Astrocyte (in vitro differentiated cells and primary cell): ENCODE measurements at regions not wholly inside any gene's neighbourhood (a gene's known extent, or its start where the extent isn't known, plus 50 kb on each side); places are given as distances from the start of the nearest gene placed in this dataset.

Source experiments
- DNase-seq: peaks from one replicate; pipeline ENCODE4 v3.0.0-alpha.2; 2010; ENCODE audit warnings: low read depth
- FAIRE-seq: peaks from 2 replicates; lab custom pipeline; 2011; peaks lifted over from hg19 to GRCh38; lab: Jason Lieb, UNC
- H2AFZ ChIP-seq: 2 replicates; pipeline ENCODE4 v1.6.0; 2012; ENCODE audit warnings: low read depth, low read length, inconsistent platforms
- H3K27ac ChIP-seq: 2 replicates; pipeline ENCODE4 v1.5.1; 2011; ENCODE audit warnings: low read depth, low read length, inconsistent platforms
- H3K27me3 ChIP-seq: 2 replicates; pipeline ENCODE4 v1.6.0; 2011; ENCODE audit warnings: low read length, inconsistent platforms; ENCODE audit not compliant: insufficient read depth
- H3K36me3 ChIP-seq: 2 replicates; pipeline ENCODE4 v1.5.1; 2011; ENCODE audit warnings: low read length, inconsistent platforms; ENCODE audit not compliant: insufficient read depth
- H3K4me1 ChIP-seq: 2 replicates; pipeline ENCODE4 v1.5.1; 2011; ENCODE audit warnings: low read length, inconsistent platforms; ENCODE audit not compliant: insufficient read depth
- H3K4me2 ChIP-seq: 2 replicates; pipeline ENCODE4 v1.6.0; 2012; ENCODE audit warnings: low read length, inconsistent platforms
- H3K4me3 ChIP-seq: 2 replicates; pipeline ENCODE4 v1.5.1; 2011; ENCODE audit warnings: low read depth, mild to moderate bottlenecking, low read length, inconsistent platforms; ENCODE audit not compliant: insufficient read depth
- H3K79me2 ChIP-seq: 2 replicates; pipeline ENCODE4 v1.6.0; 2012; ENCODE audit warnings: mild to moderate bottlenecking, low read length, inconsistent platforms; ENCODE audit not compliant: insufficient read depth
- H3K9ac ChIP-seq: 2 replicates; pipeline ENCODE4 v1.6.0; 2012; ENCODE audit warnings: mild to moderate bottlenecking, low read length, inconsistent platforms
- H3K9me3 ChIP-seq: 2 replicates; pipeline ENCODE4 v1.5.1; 2012; ENCODE audit warnings: low read depth, mild to moderate bottlenecking, low read length, inconsistent platforms; ENCODE audit not compliant: insufficient read depth
- H4K20me1 ChIP-seq: 2 replicates; pipeline ENCODE4 v1.6.0; 2012; ENCODE audit warnings: low read length, inconsistent platforms; ENCODE audit not compliant: insufficient read depth
- H3K27ac Mint-ChIP-seq: one replicate; pipeline ENCODE4 v1.8.0; 2021; ENCODE audit warnings: mild to moderate bottlenecking, mixed read lengths; ENCODE audit not compliant: unreplicated experiment
- H3K27me3 Mint-ChIP-seq: one replicate; pipeline ENCODE4 v1.8.0; 2021; ENCODE audit warnings: low read depth, mixed read lengths; ENCODE audit not compliant: unreplicated experiment
- H3K36me3 Mint-ChIP-seq: one replicate; pipeline ENCODE4 v1.8.0; 2021; ENCODE audit warnings: low read depth, mixed read lengths; ENCODE audit not compliant: unreplicated experiment
- H3K4me1 Mint-ChIP-seq: one replicate; pipeline ENCODE4 v1.8.0; 2021; ENCODE audit warnings: low read depth, mixed read lengths; ENCODE audit not compliant: unreplicated experiment
- H3K4me3 Mint-ChIP-seq: one replicate; pipeline ENCODE4 v1.8.0; 2021; ENCODE audit warnings: mild to moderate bottlenecking, moderate library complexity, mixed read lengths; ENCODE audit not compliant: unreplicated experiment
- H3K9me3 Mint-ChIP-seq: one replicate; pipeline ENCODE4 v1.8.0; 2021; ENCODE audit warnings: mild to moderate bottlenecking, mixed read lengths; ENCODE audit not compliant: unreplicated experiment
- CTCF ChIP-seq: IDR thresholded peaks from 2 replicates; pipeline ENCODE4 v1.5.1; 2011; ENCODE audit warnings: low read depth, mild to moderate bottlenecking, inconsistent platforms, low read length, moderate library complexity; ENCODE audit not compliant: insufficient read depth
- EZH2 ChIP-seq: IDR thresholded peaks from 2 replicates; pipeline ENCODE4 v1.6.1; 2012; ENCODE audit warnings: mild to moderate bottlenecking, low read length, inconsistent platforms; ENCODE audit not compliant: insufficient read depth

DNA sequence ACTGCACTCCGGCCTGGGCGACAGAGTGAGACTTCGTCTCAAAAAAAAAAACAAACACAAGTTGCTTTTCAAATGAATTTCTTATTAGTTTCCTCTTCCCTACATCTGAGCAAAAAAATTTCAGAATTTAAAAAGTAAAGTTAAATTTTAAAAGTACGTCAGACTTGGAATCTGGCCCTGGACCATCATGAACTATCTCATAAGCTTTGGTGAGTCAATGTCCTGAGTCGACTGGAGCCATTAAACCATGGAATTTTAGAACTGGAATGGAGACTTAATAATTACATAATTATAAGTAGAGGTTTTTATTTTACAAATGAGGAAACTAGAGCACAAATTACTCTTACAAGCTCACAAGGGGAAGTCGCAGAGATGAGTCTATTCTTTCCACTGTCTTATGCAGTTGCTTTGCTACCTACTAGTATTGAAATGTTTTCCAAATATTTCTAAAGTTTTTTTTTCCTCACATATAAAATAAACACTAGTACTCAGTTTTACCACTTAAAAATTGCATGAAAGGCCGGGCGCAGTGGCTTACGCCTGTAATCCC is 98.0 kb upstream of the ZNF608 start:
- no peak for DNase-seq
- no peaks in the 10 kb centered on the region for H3K4me1 Mint-ChIP-seq
- FAIRE-seq, result no peak

DNA sequence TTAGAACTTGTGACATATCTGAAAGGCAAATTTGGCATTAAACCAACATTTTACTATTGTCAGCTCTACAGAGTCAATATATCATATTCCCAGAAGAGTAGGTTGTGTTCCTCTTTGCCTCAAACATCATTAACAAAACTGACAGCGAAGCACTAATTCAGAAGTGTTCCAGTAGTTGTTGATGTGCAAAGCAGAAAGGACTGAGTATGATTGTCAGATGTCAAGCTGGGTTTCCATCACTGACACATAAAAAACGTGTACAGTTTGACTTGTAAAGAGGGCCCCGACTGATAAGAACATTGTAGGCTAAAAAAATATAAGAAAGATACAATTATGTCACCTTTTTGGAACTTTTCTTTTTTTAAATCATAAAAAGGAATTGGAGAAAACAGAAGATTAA is 101.5 kb upstream of the ZNF608 start:
- TF ChIP-seq EZH2 (no peak), CTCF (no peak)
- Histone ChIP-seq H3K9ac (no peak overlapping the region), H3K79me2 (no peaks in the 10 kb centered on the region), H3K4me2 (no peak overlapping the region), H4K20me1 (no peaks in the 10 kb centered on the region), H3K36me3 (no peaks in the 10 kb centered on the region), H3K27ac (no peak overlapping the region), H3K27me3 (no peaks in the 10 kb centered on the region), H3K4me1 (no peaks in the 10 kb centered on the region), H3K4me3 (no peak overlapping the region), H3K9me3 (no peaks in the 10 kb centered on the region), H2AFZ (no peak overlapping the region)
- FAIRE-seq, result no peak
- Mint-ChIP-seq H3K27ac (no peak overlapping the region), H3K9me3 (peaks cover 6% of the 10 kb centered on the region), H3K36me3 (no peaks in the 10 kb centered on the region), H3K27me3 (no peaks in the 10 kb centered on the region), H3K4me3 (no peak overlapping the region), H3K4me1 (no peaks in the 10 kb centered on the region)
- DNase-seq, result no peak

More for the DNA sequence above, 98.0 kb upstream of the ZNF608 start:
- Histone ChIP-seq H3K27me3 (no peaks in the 10 kb centered on the region), H2AFZ (no peak overlapping the region), H3K4me2 (no peak overlapping the region), H3K27ac (no peak overlapping the region), H3K9ac (no peak overlapping the region), H3K79me2 (no peaks in the 10 kb centered on the region), H3K36me3 (no peaks in the 10 kb centered on the region), H3K4me3 (no peak overlapping the region), H3K4me1 (no peaks in the 10 kb centered on the region), H3K9me3 (no peaks in the 10 kb centered on the region), H4K20me1 (no peaks in the 10 kb centered on the region)
- no peaks in the 10 kb centered on the region for H3K9me3 Mint-ChIP-seq
- no peak for TF ChIP-seq EZH2
- TF ChIP-seq CTCF, result no peak
- H3K4me3 Mint-ChIP-seq, result no peak overlapping the region
- H3K27ac Mint-ChIP-seq, result no peak overlapping the region
- peaks cover 2% of the 10 kb centered on the region for H3K27me3 Mint-ChIP-seq
- no peaks in the 10 kb centered on the region for H3K36me3 Mint-ChIP-seq

DNA sequence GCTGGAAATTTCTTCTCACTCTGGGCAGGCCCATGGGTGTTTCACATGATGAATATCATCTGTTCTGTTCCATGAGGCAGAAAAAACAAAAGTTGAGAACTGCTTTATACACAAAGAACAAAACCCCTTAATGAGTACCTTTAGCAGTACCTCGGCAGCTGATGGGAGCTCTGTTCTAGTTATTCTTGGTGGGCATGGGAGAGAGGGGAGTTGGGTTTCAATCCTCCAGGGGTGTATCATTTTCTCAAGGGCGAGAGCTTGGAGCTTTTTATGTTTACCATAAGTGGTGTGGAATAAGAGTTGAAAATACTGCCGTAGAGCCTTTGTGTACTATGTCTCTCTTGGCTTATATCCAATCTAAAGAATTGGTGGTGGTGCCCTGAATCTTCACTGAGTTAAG is 103.3 kb upstream of the ZNF608 start:
- H3K27me3 Mint-ChIP-seq, result no peaks in the 10 kb centered on the region
- no peak overlapping the region for H3K27ac Mint-ChIP-seq
- no peak for DNase-seq
- no peaks in the 10 kb centered on the region for H3K4me1 Mint-ChIP-seq
- H3K4me3 Mint-ChIP-seq, result no peak overlapping the region
- no peaks in the 10 kb centered on the region for H3K36me3 ChIP-seq
- no peaks in the 10 kb centered on the region for H3K79me2 ChIP-seq
- H3K4me3 ChIP-seq, result no peak overlapping the region
- no peak overlapping the region for H3K4me2 ChIP-seq
- H3K36me3 Mint-ChIP-seq, result no peaks in the 10 kb centered on the region
- H3K27ac ChIP-seq, result no peak overlapping the region
- H3K9ac ChIP-seq, result no peak overlapping the region
- H3K9me3 Mint-ChIP-seq, result peaks cover 6% of the 10 kb centered on the region
- H3K9me3 ChIP-seq, result no peaks in the 10 kb centered on the region
- no peak overlapping the region for H2AFZ ChIP-seq
- no peaks in the 10 kb centered on the region for H3K4me1 ChIP-seq
- no peaks in the 10 kb centered on the region for H3K27me3 ChIP-seq
- H4K20me1 ChIP-seq, result no peaks in the 10 kb centered on the region
- TF ChIP-seq EZH2, result no peak
- FAIRE-seq, result no peak
